GM12874 (cell line): ENCODE measurements at regions not wholly inside any gene's neighbourhood (a gene's known extent, or its start where the extent isn't known, plus 50 kb on each side); places are given as distances from the start of the nearest gene placed in this dataset.

Experiments
- CTCF ChIP-seq: IDR thresholded peaks from 2 replicates; pipeline ENCODE4 v1.5.1; 2011; ENCODE audit warnings: low read depth, mild to moderate bottlenecking, control low read depth, low read length, moderate library complexity; ENCODE audit not compliant: insufficient read depth

GRCh38 chr10:3420527-3421469, 248.2 kb upstream of the PITRM1 start:
- no peak for TF ChIP-seq CTCF

- no peak for TF ChIP-seq CTCF
Observed at GRCh38 chr10:3419719-3420495, 247.3 kb upstream of the PITRM1 start.

- no peak for TF ChIP-seq CTCF
Observed at GRCh38 chr10:3418926-3419325, 246.3 kb upstream of the PITRM1 start.

GRCh38 chr10:3418041-3418754, 245.6 kb upstream of the PITRM1 start:
- TF ChIP-seq CTCF: no peak

- no peak for TF ChIP-seq CTCF
Observed at GRCh38 chr10:3417096-3417495, 244.5 kb upstream of the PITRM1 start.

- TF ChIP-seq CTCF: no peak
Observed at GRCh38 chr10:3415878-3416605, 243.5 kb upstream of the PITRM1 start.
